Immature natural killer cell (primary cell): ENCODE measurements at regions not wholly inside any gene's neighbourhood (a gene's known extent, or its start where the extent isn't known, plus 50 kb on each side); places are given as distances from the start of the nearest gene placed in this dataset.
"Not testable (repeated sequence)": the region's sequence is repeated elsewhere in the genome, so short reads cannot be mapped to it uniquely, and the experiment has no call there.

Experiments
- DNase-seq, 3 donors: peaks; one replicate each; pipeline ENCODE4 v3.0.0; 2022; ENCODE audit warnings: mixed read lengths in 1 of 3
- H3K27ac Mint-ChIP-seq, 6 donors: one replicate each; pipeline ENCODE4 v1.8.0; 2020; ENCODE audit warnings: mixed read lengths in 6 of 6, mild to moderate bottlenecking in 5 of 6, inconsistent platforms in 4 of 6, moderate library complexity in 3 of 6
- H3K27me3 Mint-ChIP-seq, 3 donors: one replicate each; pipeline ENCODE4 v1.8.0; 2020 to 2021; ENCODE audit warnings: low read depth in 3 of 3, mild to moderate bottlenecking in 3 of 3, mixed read lengths in 3 of 3, moderate library complexity in 3 of 3, inconsistent platforms in 1 of 3
- H3K36me3 Mint-ChIP-seq, 3 donors: one replicate each; pipeline ENCODE4 v1.8.0; 2020; ENCODE audit warnings: mixed read lengths in 3 of 3, inconsistent platforms in 2 of 3, mild to moderate bottlenecking in 2 of 3
- H3K4me1 Mint-ChIP-seq, 2 donors: one replicate each; pipeline ENCODE4 v1.8.0; 2020; ENCODE audit warnings: inconsistent platforms in 2 of 2, mild to moderate bottlenecking in 2 of 2, mixed read lengths in 2 of 2, moderate library complexity in 1 of 2
- H3K4me3 Mint-ChIP-seq, 5 donors: one replicate each; pipeline ENCODE4 v1.8.0; 2020; ENCODE audit warnings: mild to moderate bottlenecking in 5 of 5, mixed read lengths in 5 of 5, inconsistent platforms in 3 of 5, moderate library complexity in 3 of 5
- H3K9me3 Mint-ChIP-seq, 6 donors: one replicate each; pipeline ENCODE4 v1.8.0; 2020; ENCODE audit warnings: mild to moderate bottlenecking in 6 of 6, mixed read lengths in 6 of 6, inconsistent platforms in 4 of 6, moderate library complexity in 3 of 6

- H3K9me3 Mint-ChIP-seq, DNase-seq, H3K4me1 Mint-ChIP-seq, H3K27ac Mint-ChIP-seq, H3K4me3 Mint-ChIP-seq, H3K36me3 Mint-ChIP-seq: not testable (repeated sequence)
- peaks cover 8 to 12% (median 11%) of the 10 kb centered on the region in 3 donors for H3K27me3 Mint-ChIP-seq
Measured at GRCh38 chr21:35709990-35710389, 350.3 kb downstream of the SETD4 start.

- no peaks in the 10 kb centered on the region for H3K36me3 Mint-ChIP-seq
- no peaks in the 10 kb centered on the region for H3K9me3 Mint-ChIP-seq
- H3K4me1 Mint-ChIP-seq, result no peaks in the 10 kb centered on the region
- H3K4me3 Mint-ChIP-seq, result no peak overlapping the region
- H3K27me3 Mint-ChIP-seq, result peaks cover 6 to 17% (median 15%) of the 10 kb centered on the region in 3 donors
- DNase-seq, result no peak
- H3K27ac Mint-ChIP-seq, result no peak overlapping the region
Measured at GRCh38 chr21:35705888-35706287, 354.4 kb downstream of the SETD4 start.

GRCh38 chr21:35705237-35705887 is 355.0 kb downstream of the SETD4 start:
- peaks cover 3 to 20% (median 16%) of the 10 kb centered on the region in 3 donors for H3K27me3 Mint-ChIP-seq
- no peak overlapping the region for H3K27ac Mint-ChIP-seq
- no peaks in the 10 kb centered on the region for H3K36me3 Mint-ChIP-seq
- no peaks in the 10 kb centered on the region for H3K4me1 Mint-ChIP-seq
- H3K9me3 Mint-ChIP-seq, result no peaks in the 10 kb centered on the region
- no peak for DNase-seq
- H3K4me3 Mint-ChIP-seq, result no peak overlapping the region

GRCh38 chr21:35703704-35704103 is 356.6 kb downstream of the SETD4 start:
- H3K4me3 Mint-ChIP-seq, result no peak overlapping the region
- no peak overlapping the region for H3K27ac Mint-ChIP-seq
- H3K36me3 Mint-ChIP-seq, result no peaks in the 10 kb centered on the region
- DNase-seq, result no peak
- no peaks in the 10 kb centered on the region for H3K9me3 Mint-ChIP-seq
- H3K27me3 Mint-ChIP-seq, result peaks cover 0 to 19% (median 16%) of the 10 kb centered on the region in 3 donors
- no peaks in the 10 kb centered on the region for H3K4me1 Mint-ChIP-seq

- no peaks in the 10 kb centered on the region for H3K36me3 Mint-ChIP-seq
- no peak overlapping the region for H3K4me3 Mint-ChIP-seq
- H3K9me3 Mint-ChIP-seq, result no peaks in the 10 kb centered on the region
- H3K27me3 Mint-ChIP-seq, result peaks cover 3 to 16% (median 11%) of the 10 kb centered on the region in 3 donors
- no peak for DNase-seq
- no peaks in the 10 kb centered on the region for H3K4me1 Mint-ChIP-seq
- no peak overlapping the region for H3K27ac Mint-ChIP-seq
Measured at GRCh38 chr21:35699361-35699760, 361.0 kb downstream of the SETD4 start.

- no peaks in the 10 kb centered on the region for H3K9me3 Mint-ChIP-seq
- no peak for DNase-seq
- H3K27ac Mint-ChIP-seq, result no peak overlapping the region
- H3K36me3 Mint-ChIP-seq, result no peaks in the 10 kb centered on the region
- H3K4me3 Mint-ChIP-seq, result no peak overlapping the region
- peaks cover 3 to 12% (median 9%) of the 10 kb centered on the region in 3 donors for H3K27me3 Mint-ChIP-seq
- H3K4me1 Mint-ChIP-seq, result no peaks in the 10 kb centered on the region
Measured at GRCh38 chr21:35697321-35697808, 363.0 kb downstream of the SETD4 start.

GRCh38 chr21:35696644-35697043 is 363.7 kb downstream of the SETD4 start:
- H3K27ac Mint-ChIP-seq, result no peak overlapping the region
- H3K36me3 Mint-ChIP-seq, result no peaks in the 10 kb centered on the region
- no peaks in the 10 kb centered on the region for H3K4me1 Mint-ChIP-seq
- DNase-seq, result no peak
- no peaks in the 10 kb centered on the region for H3K9me3 Mint-ChIP-seq
- H3K27me3 Mint-ChIP-seq, result peaks cover 3 to 12% (median 9%) of the 10 kb centered on the region in 3 donors
- H3K4me3 Mint-ChIP-seq, result no peak overlapping the region

- no peak for DNase-seq
- no peak overlapping the region for H3K4me3 Mint-ChIP-seq
Measured at GRCh38 chr21:35692311-35692710, 368.0 kb downstream of the SETD4 start.

GRCh38 chr21:35690436-35690835 is 369.9 kb downstream of the SETD4 start:
- Mint-ChIP-seq H3K27ac (no peak overlapping the region), H3K9me3 (no peaks in the 10 kb centered on the region), H3K36me3 (no peaks in the 10 kb centered on the region), H3K27me3 (peaks cover 0 to 8% (median 2%) of the 10 kb centered on the region in 3 donors), H3K4me3 (no peak overlapping the region), H3K4me1 (no peaks in the 10 kb centered on the region)
- DNase-seq, result no peak

More at GRCh38 chr21:35692311-35692710, 368.0 kb downstream of the SETD4 start:
- Mint-ChIP-seq H3K27ac (no peak overlapping the region), H3K36me3 (no peaks in the 10 kb centered on the region), H3K9me3 (no peaks in the 10 kb centered on the region), H3K4me1 (no peaks in the 10 kb centered on the region), H3K27me3 (peaks cover 1 to 7% (median 7%) of the 10 kb centered on the region in 3 donors)

- H3K27ac Mint-ChIP-seq, result no peak overlapping the region
- no peaks in the 10 kb centered on the region for H3K4me1 Mint-ChIP-seq
- H3K9me3 Mint-ChIP-seq, result peaks cover 0 to 1% (median 0%) of the 10 kb centered on the region in 6 donors
- no peak for DNase-seq
- no peak overlapping the region for H3K4me3 Mint-ChIP-seq
- no peaks in the 10 kb centered on the region for H3K36me3 Mint-ChIP-seq
- H3K27me3 Mint-ChIP-seq, result peaks cover 2 to 8% (median 5%) of the 10 kb centered on the region in 3 donors
Measured at GRCh38 chr21:35686156-35686555, 374.2 kb downstream of the SETD4 start.

GRCh38 chr21:35683664-35684304 is 376.5 kb downstream of the SETD4 start:
- Mint-ChIP-seq H3K4me1 (no peaks in the 10 kb centered on the region), H3K27me3 (peaks cover 2 to 10% (median 9%) of the 10 kb centered on the region in 3 donors), H3K4me3 (no peak overlapping the region), H3K36me3 (no peaks in the 10 kb centered on the region), H3K27ac (no peak overlapping the region), H3K9me3 (peaks cover 0 to 1% (median 0%) of the 10 kb centered on the region in 6 donors)
- no peak for DNase-seq

GRCh38 chr21:35682904-35683549 is 377.3 kb downstream of the SETD4 start:
- no peak for DNase-seq
- no peaks in the 10 kb centered on the region for H3K4me1 Mint-ChIP-seq
- H3K9me3 Mint-ChIP-seq, result peaks cover 0 to 1% (median 0%) of the 10 kb centered on the region in 6 donors
- H3K36me3 Mint-ChIP-seq, result no peaks in the 10 kb centered on the region
- peaks cover 2 to 13% (median 12%) of the 10 kb centered on the region in 3 donors for H3K27me3 Mint-ChIP-seq
- H3K4me3 Mint-ChIP-seq, result no peak overlapping the region
- no peak overlapping the region for H3K27ac Mint-ChIP-seq

GRCh38 chr21:35681946-35682345 is 378.4 kb downstream of the SETD4 start:
- H3K9me3 Mint-ChIP-seq, result peaks cover 0 to 1% (median 0%) of the 10 kb centered on the region in 6 donors
- no peaks in the 10 kb centered on the region for H3K36me3 Mint-ChIP-seq
- H3K27ac Mint-ChIP-seq, result no peak overlapping the region
- H3K4me3 Mint-ChIP-seq, result no peak overlapping the region
- H3K4me1 Mint-ChIP-seq, result no peaks in the 10 kb centered on the region
- DNase-seq, result no peak
- peaks cover 2 to 10% (median 7%) of the 10 kb centered on the region in 3 donors for H3K27me3 Mint-ChIP-seq

- Mint-ChIP-seq H3K27me3 (peaks cover 5 to 10% (median 10%) of the 10 kb centered on the region in 3 donors), H3K4me3 (no peak overlapping the region), H3K9me3 (peaks cover 0 to 1% (median 0%) of the 10 kb centered on the region in 6 donors), H3K27ac (no peak overlapping the region), H3K36me3 (no peaks in the 10 kb centered on the region), H3K4me1 (no peaks in the 10 kb centered on the region)
- DNase-seq, result no peak
Measured at GRCh38 chr21:35679076-35679475, 381.2 kb downstream of the SETD4 start.
